Endothelial cell (in vitro differentiated cells): ENCODE measurements at regions not wholly inside any gene's neighbourhood (a gene's known extent, or its start where the extent isn't known, plus 50 kb on each side); places are given as distances from the start of the nearest gene placed in this dataset.

Experiments used
- DNase-seq: peaks from one replicate; pipeline ENCODE4 v3.0.0; 2021; ENCODE audit warnings: low spot score
- H3K27ac Mint-ChIP-seq: one replicate; pipeline ENCODE4 v1.8.0; 2021; ENCODE audit warnings: mixed read lengths, inconsistent platforms; ENCODE audit not compliant: unreplicated experiment
- H3K27me3 Mint-ChIP-seq: one replicate; pipeline ENCODE4 v1.8.0; 2021; ENCODE audit warnings: mild to moderate bottlenecking, moderate library complexity, mixed read lengths, inconsistent platforms; ENCODE audit not compliant: unreplicated experiment
- H3K36me3 Mint-ChIP-seq: one replicate; pipeline ENCODE4 v1.8.0; 2021; ENCODE audit warnings: mild to moderate bottlenecking, low read depth, mixed read lengths, inconsistent platforms; ENCODE audit not compliant: unreplicated experiment
- H3K4me1 Mint-ChIP-seq: one replicate; pipeline ENCODE4 v1.8.0; 2021; ENCODE audit warnings: mild to moderate bottlenecking, mixed read lengths, inconsistent platforms; ENCODE audit not compliant: unreplicated experiment
- H3K4me3 Mint-ChIP-seq: one replicate; pipeline ENCODE4 v1.8.0; 2021; ENCODE audit warnings: mild to moderate bottlenecking, mixed read lengths, inconsistent platforms; ENCODE audit not compliant: unreplicated experiment
- H3K9me3 Mint-ChIP-seq: one replicate; pipeline ENCODE4 v1.8.0; 2021; ENCODE audit warnings: mixed read lengths, inconsistent platforms; ENCODE audit not compliant: unreplicated experiment
- CTCF ChIP-seq: fragments of 200-600 bp; sonication (generic); IDR thresholded peaks from one replicate; pipeline ENCODE4 v1.5.0; 2021; ENCODE audit warnings: antibody characterized with exemption; ENCODE audit not compliant: unreplicated experiment

- TF ChIP-seq CTCF: no peak
- H3K4me1 Mint-ChIP-seq: peaks cover 6% of the 10 kb centered on the region
- no peaks in the 10 kb centered on the region for H3K9me3 Mint-ChIP-seq
- no peak overlapping the region for H3K27ac Mint-ChIP-seq
- no peaks in the 10 kb centered on the region for H3K36me3 Mint-ChIP-seq
- H3K4me3 Mint-ChIP-seq: no peak overlapping the region
- no peaks in the 10 kb centered on the region for H3K27me3 Mint-ChIP-seq
- no peak for DNase-seq
Observed at GRCh38 chr18:31232775-31233424, 70.2 kb upstream of the DSC1 start.

GRCh38 chr18:31233621-31234275 is 71.1 kb upstream of the DSC1 start:
- Mint-ChIP-seq H3K27ac (no peak overlapping the region), H3K36me3 (no peaks in the 10 kb centered on the region), H3K4me1 (peaks cover 6% of the 10 kb centered on the region), H3K27me3 (peaks cover under 1% of the 10 kb centered on the region), H3K4me3 (no peak overlapping the region), H3K9me3 (no peaks in the 10 kb centered on the region)
- DNase-seq: no peak
- no peak for TF ChIP-seq CTCF

- no peak for DNase-seq
- Mint-ChIP-seq H3K27me3 (peaks cover 4% of the 10 kb centered on the region), H3K9me3 (no peaks in the 10 kb centered on the region), H3K36me3 (no peaks in the 10 kb centered on the region), H3K4me3 (no peak overlapping the region), H3K27ac (no peak overlapping the region), H3K4me1 (peaks cover 6% of the 10 kb centered on the region)
- no peak for TF ChIP-seq CTCF
Observed at GRCh38 chr18:31235856-31236255, 73.2 kb upstream of the DSC1 start.

GRCh38 chr18:31237142-31237541 is 74.5 kb upstream of the DSC1 start:
- no peak for TF ChIP-seq CTCF

GRCh38 chr18:31241425-31241824 is 76.5 kb upstream of the DSG1 start:
- H3K4me1 Mint-ChIP-seq: peaks cover 35% of the 10 kb centered on the region
- TF ChIP-seq CTCF: no peak
- H3K4me3 Mint-ChIP-seq: no peak overlapping the region
- no peaks in the 10 kb centered on the region for H3K36me3 Mint-ChIP-seq
- H3K27me3 Mint-ChIP-seq: peaks cover 14% of the 10 kb centered on the region
- no peak for DNase-seq
- H3K27ac Mint-ChIP-seq: no peak overlapping the region
- H3K9me3 Mint-ChIP-seq: no peaks in the 10 kb centered on the region

More at GRCh38 chr18:31237142-31237541, 74.5 kb upstream of the DSC1 start:
- Mint-ChIP-seq H3K4me3 (no peak overlapping the region), H3K27ac (no peak overlapping the region), H3K27me3 (peaks cover 4% of the 10 kb centered on the region), H3K9me3 (no peaks in the 10 kb centered on the region), H3K36me3 (no peaks in the 10 kb centered on the region), H3K4me1 (peaks cover 6% of the 10 kb centered on the region)
- no peak for DNase-seq
